ENCODE measurements at regions not wholly inside any gene's neighbourhood (a gene's known extent, or its start where the extent isn't known, plus 50 kb on each side); places are given as distances from the start of the nearest gene placed in this dataset.

DNA sequence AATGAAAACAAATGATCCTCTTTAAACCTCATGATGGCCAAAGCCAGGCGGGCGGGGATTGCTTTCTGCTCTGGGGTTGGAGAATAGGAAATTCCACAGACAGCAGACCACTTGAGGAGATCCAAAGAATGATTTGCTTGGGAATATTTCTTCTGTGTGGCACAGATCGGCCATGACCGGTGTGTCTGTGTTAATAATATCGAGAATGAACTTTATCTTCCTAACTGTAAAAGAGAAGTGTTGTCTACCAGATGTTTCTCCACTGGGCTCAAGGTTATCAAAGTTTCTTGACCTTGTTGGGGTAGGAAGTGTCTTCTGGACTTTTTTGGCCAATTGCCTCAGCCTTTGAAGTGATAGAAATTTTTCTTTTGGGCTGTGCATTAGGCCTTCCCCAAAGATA is 186.6 kb upstream of the ZFHX3 start (continued):
- TF ChIP-seq JUND (IDR thresholded peaks at IDR 0.05; ENCODE audit: low read length) (no peak), JUN (IDR thresholded peaks at IDR 0.05; ENCODE audit: low read depth, low read length) (no peak)

Data from H1 (cell line).